ENCODE measurements at regions not wholly inside any gene's neighbourhood (a gene's known extent, or its start where the extent isn't known, plus 50 kb on each side); places are given as distances from the start of the nearest gene placed in this dataset.

DNA sequence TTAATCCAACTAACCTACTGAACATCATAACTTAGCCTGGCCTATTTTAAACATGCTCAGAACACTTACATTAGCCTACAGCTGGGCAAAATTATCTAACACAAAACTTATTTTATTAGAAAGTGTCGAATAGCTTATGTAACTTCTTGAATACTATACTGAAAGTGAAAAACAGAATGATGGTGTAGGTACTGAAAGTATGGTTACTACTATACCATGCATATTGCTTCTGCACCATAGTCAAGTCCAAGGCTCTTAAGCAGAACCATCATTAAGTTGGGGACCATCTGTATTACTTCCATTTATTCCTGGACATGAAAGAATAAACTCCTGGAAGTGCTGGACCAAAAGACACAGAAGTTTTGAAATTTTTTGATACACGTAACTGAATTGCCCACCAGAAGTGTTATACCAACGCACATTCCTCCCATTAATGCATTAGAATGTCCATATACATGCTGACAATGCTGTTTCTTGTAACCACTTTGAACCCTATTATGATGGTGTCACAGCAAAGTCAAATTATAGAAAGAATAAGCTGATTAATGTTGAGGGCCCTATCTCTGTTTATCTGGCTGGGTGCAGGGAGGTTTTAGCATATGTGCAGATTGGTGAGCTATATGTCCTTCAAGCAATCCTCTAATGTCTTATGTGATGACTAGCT, 375.7 kb downstream of the ACTL7B start:
- H3K27me3 ChIP-seq (replicated peaks; ENCODE audit: control insufficient read depth, insufficient read depth, low read length) = no peaks in the 10 kb centered on the region
- H3K36me3 ChIP-seq (ENCODE audit: control insufficient read depth, insufficient read depth, low read length, severe bottlenecking) = no peaks in the 10 kb centered on the region
- H3K9me3 ChIP-seq (ENCODE audit: control insufficient read depth, low read length) = no peaks in the 10 kb centered on the region
- no peak overlapping the region for H3K9ac ChIP-seq (ENCODE audit: low read length)
- H3K4me1 ChIP-seq (ENCODE audit: control insufficient read depth, insufficient read depth, low read length) = peaks cover 37% of the 10 kb centered on the region
- H3K4me3 ChIP-seq (ENCODE audit: low read length) = no peak overlapping the region
- DNase-seq (ENCODE audit: low read depth) = no peak

GRCh38 chr9:108478431-108479332, 377.1 kb downstream of the ACTL7B start:
- no peaks in the 10 kb centered on the region for H3K9me3 ChIP-seq (ENCODE audit: control insufficient read depth, low read length)
- peak overlapping the region; percentile 35 for H3K4me3 ChIP-seq (ENCODE audit: low read length)
- no peaks in the 10 kb centered on the region for H3K36me3 ChIP-seq (ENCODE audit: control insufficient read depth, insufficient read depth, low read length, severe bottlenecking)
- H3K9ac ChIP-seq (ENCODE audit: low read length) = peak overlapping the region; percentile 82
- peaks cover 51% of the 10 kb centered on the region for H3K4me1 ChIP-seq (ENCODE audit: control insufficient read depth, insufficient read depth, low read length)
- H3K27me3 ChIP-seq (replicated peaks; ENCODE audit: control insufficient read depth, insufficient read depth, low read length) = no peaks in the 10 kb centered on the region
- peak; percentile 84 for DNase-seq (ENCODE audit: low read depth)

DNA sequence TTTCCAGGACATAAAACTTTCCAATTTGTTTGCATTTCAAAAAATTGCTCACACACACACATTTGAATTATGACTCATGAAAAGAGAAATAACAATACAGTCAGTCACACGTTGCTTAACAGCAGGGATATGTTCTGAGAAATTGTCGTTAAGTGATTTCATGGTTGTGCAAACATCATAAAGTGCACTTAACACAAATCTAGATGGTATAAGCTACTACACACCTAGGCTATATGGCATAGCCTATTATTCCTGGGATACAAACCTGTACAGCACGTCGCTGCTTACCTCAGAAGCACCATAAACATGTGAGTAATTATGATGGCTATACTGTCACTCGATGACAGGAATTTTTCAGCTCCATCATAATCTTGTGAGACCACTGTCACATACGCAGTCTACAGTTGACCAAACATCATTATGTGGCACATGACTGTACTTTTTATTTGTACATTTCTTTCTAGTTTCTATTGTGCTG, 378.2 kb downstream of the ACTL7B start:
- Histone ChIP-seq H3K4me3 (ENCODE audit: low read length) (peak overlapping the region; percentile 6), H3K9me3 (ENCODE audit: control insufficient read depth, low read length) (no peaks in the 10 kb centered on the region), H3K36me3 (ENCODE audit: control insufficient read depth, insufficient read depth, low read length, severe bottlenecking) (no peaks in the 10 kb centered on the region), H3K4me1 (ENCODE audit: control insufficient read depth, insufficient read depth, low read length) (peaks cover 61% of the 10 kb centered on the region), H3K9ac (ENCODE audit: low read length) (peak overlapping the region; percentile 82), H3K27me3 (replicated peaks; ENCODE audit: control insufficient read depth, insufficient read depth, low read length) (no peaks in the 10 kb centered on the region)
- peak; percentile 85 for DNase-seq (ENCODE audit: low read depth)

DNA sequence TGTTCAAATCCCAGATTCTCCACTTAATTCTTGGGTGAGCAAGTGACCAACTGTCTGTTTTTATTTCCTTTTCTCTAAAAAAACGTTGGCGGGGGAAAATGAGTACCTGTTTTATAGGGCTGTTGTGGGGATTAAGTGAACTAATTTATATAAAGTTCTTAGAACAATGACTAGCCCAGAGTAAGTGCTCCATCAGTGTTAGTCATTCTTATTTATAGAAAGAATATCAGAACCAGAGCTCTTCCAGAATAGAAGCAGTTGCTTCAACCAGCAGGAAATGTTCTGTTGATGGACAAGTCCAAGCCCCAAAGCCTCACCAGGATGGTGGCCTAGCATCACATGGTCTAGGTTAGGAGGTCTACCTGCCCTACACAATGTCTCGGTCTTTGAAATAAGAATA, 379.2 kb downstream of the ACTL7B start:
- no peak overlapping the region for H3K9ac ChIP-seq (ENCODE audit: low read length)
- H3K4me1 ChIP-seq (ENCODE audit: control insufficient read depth, insufficient read depth, low read length) = peaks cover 61% of the 10 kb centered on the region
- H3K27me3 ChIP-seq (replicated peaks; ENCODE audit: control insufficient read depth, insufficient read depth, low read length) = no peaks in the 10 kb centered on the region
- no peak for DNase-seq (ENCODE audit: low read depth)
- no peaks in the 10 kb centered on the region for H3K9me3 ChIP-seq (ENCODE audit: control insufficient read depth, low read length)
- no peaks in the 10 kb centered on the region for H3K36me3 ChIP-seq (ENCODE audit: control insufficient read depth, insufficient read depth, low read length, severe bottlenecking)
- no peak overlapping the region for H3K4me3 ChIP-seq (ENCODE audit: low read length)

DNA sequence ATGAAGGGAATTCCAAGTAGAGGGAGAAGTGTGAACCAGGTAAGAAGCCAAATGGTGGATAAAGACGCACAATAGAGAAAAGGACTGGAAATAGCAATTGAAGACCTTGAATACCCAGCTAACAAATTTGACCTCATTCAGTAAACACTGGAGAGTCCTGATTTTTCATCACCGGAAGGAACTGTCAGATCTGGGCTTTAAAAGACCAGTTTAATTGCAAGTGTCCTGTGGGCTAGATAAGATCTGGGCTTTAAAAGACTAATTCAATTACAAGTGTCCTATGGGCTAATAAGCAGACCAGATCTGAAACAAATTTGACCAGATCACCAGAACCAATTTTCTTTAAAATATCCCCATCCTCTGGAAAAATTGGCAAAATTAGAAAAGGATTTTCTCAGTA, 380.0 kb downstream of the ACTL7B start:
- H3K27me3 ChIP-seq (replicated peaks; ENCODE audit: control insufficient read depth, insufficient read depth, low read length) = no peaks in the 10 kb centered on the region
- no peak overlapping the region for H3K4me3 ChIP-seq (ENCODE audit: low read length)
- no peak for DNase-seq (ENCODE audit: low read depth)
- no peaks in the 10 kb centered on the region for H3K9me3 ChIP-seq (ENCODE audit: control insufficient read depth, low read length)
- no peaks in the 10 kb centered on the region for H3K36me3 ChIP-seq (ENCODE audit: control insufficient read depth, insufficient read depth, low read length, severe bottlenecking)
- peaks cover 61% of the 10 kb centered on the region for H3K4me1 ChIP-seq (ENCODE audit: control insufficient read depth, insufficient read depth, low read length)
- no peak overlapping the region for H3K9ac ChIP-seq (ENCODE audit: low read length)

GRCh38 chr9:108474356-108474755, 381.4 kb downstream of the ACTL7B start:
- no peak for DNase-seq (ENCODE audit: low read depth)
- peaks cover 65% of the 10 kb centered on the region for H3K4me1 ChIP-seq (ENCODE audit: control insufficient read depth, insufficient read depth, low read length)
- peak overlapping the region; percentile 52 for H3K4me3 ChIP-seq (ENCODE audit: low read length)

GRCh38 chr9:108473209-108474112, 382.3 kb downstream of the ACTL7B start:
- peak overlapping the region; percentile 63 for H3K9ac ChIP-seq (ENCODE audit: low read length)

More at GRCh38 chr9:108474356-108474755, 381.4 kb downstream of the ACTL7B start:
- Histone ChIP-seq H3K27me3 (replicated peaks; ENCODE audit: control insufficient read depth, insufficient read depth, low read length) (no peaks in the 10 kb centered on the region), H3K36me3 (ENCODE audit: control insufficient read depth, insufficient read depth, low read length, severe bottlenecking) (no peaks in the 10 kb centered on the region), H3K9me3 (ENCODE audit: control insufficient read depth, low read length) (no peaks in the 10 kb centered on the region), H3K9ac (ENCODE audit: low read length) (peak overlapping the region; percentile 63)

GRCh38 chr9:108469654-108470053, 386.1 kb downstream of the ACTL7B start:
- no peaks in the 10 kb centered on the region for H3K9me3 ChIP-seq (ENCODE audit: control insufficient read depth, low read length)
- peak; percentile 25 for DNase-seq (ENCODE audit: low read depth)
- no peak overlapping the region for H3K4me3 ChIP-seq (ENCODE audit: low read length)
- H3K4me1 ChIP-seq (ENCODE audit: control insufficient read depth, insufficient read depth, low read length) = peaks cover 51% of the 10 kb centered on the region
- H3K36me3 ChIP-seq (ENCODE audit: control insufficient read depth, insufficient read depth, low read length, severe bottlenecking) = no peaks in the 10 kb centered on the region
- no peaks in the 10 kb centered on the region for H3K27me3 ChIP-seq (replicated peaks; ENCODE audit: control insufficient read depth, insufficient read depth, low read length)
- H3K9ac ChIP-seq (ENCODE audit: low read length) = peak overlapping the region; percentile 31

More at GRCh38 chr9:108473209-108474112, 382.3 kb downstream of the ACTL7B start:
- Histone ChIP-seq H3K9me3 (ENCODE audit: control insufficient read depth, low read length) (no peaks in the 10 kb centered on the region), H3K27me3 (replicated peaks; ENCODE audit: control insufficient read depth, insufficient read depth, low read length) (no peaks in the 10 kb centered on the region), H3K4me1 (ENCODE audit: control insufficient read depth, insufficient read depth, low read length) (peaks cover 67% of the 10 kb centered on the region), H3K4me3 (ENCODE audit: low read length) (peak overlapping the region; percentile 52), H3K36me3 (ENCODE audit: control insufficient read depth, insufficient read depth, low read length, severe bottlenecking) (no peaks in the 10 kb centered on the region)
- peak; percentile 91 for DNase-seq (ENCODE audit: low read depth)

DNA sequence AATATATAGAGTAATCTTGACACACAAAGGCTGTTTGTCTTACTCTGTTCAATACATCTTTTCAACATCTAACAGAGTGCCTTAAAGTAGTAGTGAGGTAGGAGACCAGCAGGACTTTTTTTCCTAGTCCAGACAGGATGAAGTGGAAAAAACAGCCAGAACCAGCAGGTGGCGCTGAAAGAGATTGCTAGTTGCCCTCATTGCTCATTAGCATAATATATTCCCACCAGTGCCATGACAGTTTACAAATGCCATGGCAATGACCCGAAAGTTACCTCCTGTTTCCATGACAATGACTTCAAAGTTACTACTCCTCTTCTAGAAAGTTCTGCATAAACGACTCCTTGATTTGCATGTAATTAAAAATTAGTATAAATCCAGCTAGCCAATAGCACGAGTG, 387.4 kb downstream of the ACTL7B start:
- Histone ChIP-seq H3K4me3 (ENCODE audit: low read length) (peak overlapping the region; percentile 33), H3K4me1 (ENCODE audit: control insufficient read depth, insufficient read depth, low read length) (peaks cover 46% of the 10 kb centered on the region), H3K27me3 (replicated peaks; ENCODE audit: control insufficient read depth, insufficient read depth, low read length) (no peaks in the 10 kb centered on the region), H3K9me3 (ENCODE audit: control insufficient read depth, low read length) (no peaks in the 10 kb centered on the region), H3K36me3 (ENCODE audit: control insufficient read depth, insufficient read depth, low read length, severe bottlenecking) (no peaks in the 10 kb centered on the region), H3K9ac (ENCODE audit: low read length) (peak overlapping the region; percentile 56)
- peak; percentile 42 for DNase-seq (ENCODE audit: low read depth)

- H3K4me1 ChIP-seq (ENCODE audit: control insufficient read depth, insufficient read depth, low read length) = peaks cover 41% of the 10 kb centered on the region
- H3K36me3 ChIP-seq (ENCODE audit: control insufficient read depth, insufficient read depth, low read length, severe bottlenecking) = no peaks in the 10 kb centered on the region
- H3K27me3 ChIP-seq (replicated peaks; ENCODE audit: control insufficient read depth, insufficient read depth, low read length) = no peaks in the 10 kb centered on the region
- DNase-seq (ENCODE audit: low read depth) = peak; percentile 43
- peak overlapping the region; percentile 33 for H3K4me3 ChIP-seq (ENCODE audit: low read length)
- H3K9me3 ChIP-seq (ENCODE audit: control insufficient read depth, low read length) = no peaks in the 10 kb centered on the region
- peak overlapping the region; percentile 56 for H3K9ac ChIP-seq (ENCODE audit: low read length)
Observed at GRCh38 chr9:108467653-108468324, 388.0 kb downstream of the ACTL7B start.
